Uterus (tissue), 2 donors: ENCODE measurements at regions not wholly inside any gene's neighbourhood (a gene's known extent, or its start where the extent isn't known, plus 50 kb on each side); places are given as distances from the start of the nearest gene placed in this dataset.

Experiments
- CTCF ChIP-seq, 4 experiments: fragments of 200-600 bp in 2 of 4; fragments of 450-650 bp in 2 of 4; sonication (generic) in 2 of 4; IDR thresholded peaks; one replicate each; pipeline ENCODE4 v1.5.1; 2016 to 2019; ENCODE audit warnings: antibody characterized with exemption in 4 of 4, mild to moderate bottlenecking in 2 of 4, moderate library complexity in 1 of 4
- POLR2A ChIP-seq, 2 donors: fragments of 450-650 bp; IDR thresholded peaks; one replicate each; pipeline ENCODE4 v1.6.1; 2016; ENCODE audit warnings: antibody characterized with exemption in 2 of 2, mild to moderate bottlenecking in 1 of 2, moderate library complexity in 1 of 2

GRCh38 chr3:30555968-30556367 lies 50.4 kb upstream of the TGFBR2 start:
- TF ChIP-seq CTCF (IDR thresholded peaks at IDR 0.05) (no peak), POLR2A (IDR thresholded peaks at IDR 0.05) (no peak)
